Stimulated activated CD4-positive, alpha-beta T cell treated with anti-CD3 and anti-CD28 coated beads, Interleukin-2, amount 100 ng/mL, for 48 hours (primary cell): ENCODE measurements at regions not wholly inside any gene's neighbourhood (a gene's known extent, or its start where the extent isn't known, plus 50 kb on each side); places are given as distances from the start of the nearest gene placed in this dataset.
"Not testable (repeated sequence)": the region's sequence is repeated elsewhere in the genome, so short reads cannot be mapped to it uniquely, and the experiment has no call there.

ENCODE experiments used
- DNase-seq, 2 donors: peaks; one replicate each; pipeline ENCODE4 v3.0.0-alpha.2; 2020

GRCh38 chr16:52976539-52977167 lies 76.0 kb downstream of the CHD9NB start:
- no peak for DNase-seq

- DNase-seq, result no peak
Observed at GRCh38 chr16:52967744-52968143, 85.0 kb downstream of the CHD9NB start.

- no peak for DNase-seq
Observed at GRCh38 chr16:52964290-52964689, 88.4 kb downstream of the CHD9NB start.

GRCh38 chr16:52963855-52964242 lies 88.8 kb downstream of the CHD9NB start:
- DNase-seq, result no peak

- no peak for DNase-seq
Observed at GRCh38 chr16:52963212-52963854, 89.4 kb downstream of the CHD9NB start.

GRCh38 chr16:52958951-52959350 lies 93.7 kb downstream of the CHD9NB start:
- DNase-seq, result no peak

- no peak for DNase-seq
Observed at GRCh38 chr16:52957199-52957598, 95.5 kb downstream of the CHD9NB start.

GRCh38 chr16:52956044-52956443 lies 96.7 kb downstream of the CHD9NB start:
- DNase-seq, result no peak

- DNase-seq, result no peak
Observed at GRCh38 chr16:52953215-52953614, 99.5 kb downstream of the CHD9NB start.

GRCh38 chr16:52948946-52949345 lies 103.8 kb downstream of the CHD9NB start:
- DNase-seq, result no peak

- no peak for DNase-seq
Observed at GRCh38 chr16:52932321-52932720, 120.4 kb downstream of the CHD9NB start.

- no peak for DNase-seq
Observed at GRCh38 chr16:52929478-52930400, 123.0 kb downstream of the CHD9NB start.

- DNase-seq, result no peak
Observed at GRCh38 chr16:52928955-52929354, 123.7 kb downstream of the CHD9NB start.

GRCh38 chr16:52925143-52925542 lies 127.6 kb downstream of the CHD9NB start:
- DNase-seq, result no peak

- DNase-seq, result no peak
Observed at GRCh38 chr16:52924162-52924561, 128.5 kb downstream of the CHD9NB start.

- DNase-seq, result no peak
Observed at GRCh38 chr16:52921104-52921503, 131.6 kb downstream of the CHD9NB start.

- DNase-seq, result no peak
Observed at GRCh38 chr16:52920331-52920730, 132.4 kb downstream of the CHD9NB start.

GRCh38 chr16:52914428-52914827 lies 138.3 kb downstream of the CHD9NB start:
- no peak for DNase-seq

GRCh38 chr16:52912565-52913173 lies 140.0 kb downstream of the CHD9NB start:
- peak; percentile 11 to 32 for DNase-seq

- DNase-seq, result not testable (repeated sequence)
Observed at GRCh38 chr16:52908057-52908456, 144.6 kb downstream of the CHD9NB start.

- DNase-seq, result no peak
Observed at GRCh38 chr16:52906281-52906680, 146.4 kb downstream of the CHD9NB start.

GRCh38 chr16:52896478-52897164 lies 156.1 kb downstream of the CHD9NB start:
- no peak for DNase-seq

- no peak for DNase-seq
Observed at GRCh38 chr16:52874042-52874441, 178.7 kb downstream of the CHD9NB start.
